B cell (primary cell): ENCODE measurements at regions not wholly inside any gene's neighbourhood (a gene's known extent, or its start where the extent isn't known, plus 50 kb on each side); places are given as distances from the start of the nearest gene placed in this dataset.

Source experiments
- ATAC-seq: fragments of 200-7000 bp; cut with Tn5 transposase; one replicate; pipeline ENCODE4 v1.10.0; 2021; ENCODE audit warnings: low read depth, mild to moderate bottlenecking, moderate number of reproducible peaks, moderate library complexity
- CTCF ChIA-PET: fragments of 350-600 bp; sonication (Branson Sonifier 250); formaldehyde crosslinking; loops from one replicate; lab custom pipeline; 2021; ENCODE audit warnings: antibody characterized with exemption, inconsistent platforms; lab: Charles Lee
- POLR2A ChIA-PET: fragments of 350-600 bp; sonication (Branson Sonifier 250); formaldehyde crosslinking; loops from one replicate; lab custom pipeline; 2021; ENCODE audit warnings: antibody characterized with exemption; lab: Charles Lee
- DNase-seq: peaks from one replicate; pipeline ENCODE4 v3.0.0; 2013
- H2AFZ ChIP-seq: 2 replicates; pipeline ENCODE4 v1.6.1; 2012; ENCODE audit warnings: mild to moderate bottlenecking, low read depth, low read length; ENCODE audit not compliant: insufficient read depth, poor library complexity, severe bottlenecking
- H3K27ac ChIP-seq, 2 donors: 1 replicate in 1 of 2; 2 replicates in 1 of 2; pipeline ENCODE4 v1.5.1; 2012 to 2013; ENCODE audit warnings: low read length in 2 of 2, mild to moderate bottlenecking in 2 of 2, moderate library complexity in 1 of 2
- H3K27me3 ChIP-seq, 4 experiments: fragments of 200-600 bp in 1 of 4; sonication (generic) in 1 of 4; replicated peaks in 1 of 4; 1 replicate in 2 of 4; 2 replicates in 2 of 4; pipeline versions ENCODE4 v1.6.1 to v1.7.0; 2013 to 2016; ENCODE audit warnings: low read length in 3 of 4, mild to moderate bottlenecking in 2 of 4, mixed read lengths in 1 of 4, moderate library complexity in 1 of 4; ENCODE audit not compliant: insufficient read depth in 4 of 4, control insufficient read depth in 3 of 4; ENCODE audit errors: control extremely low read depth in 1 of 4
- H3K36me3 ChIP-seq, 2 experiments: replicated peaks in 1 of 2; 1 replicate in 1 of 2; 2 replicates in 1 of 2; pipeline versions ENCODE4 v1.6.1 to v1.7.1; 2013; ENCODE audit warnings: low read length in 1 of 2; ENCODE audit not compliant: insufficient read depth in 2 of 2, control insufficient read depth in 1 of 2; ENCODE audit errors: control extremely low read depth in 1 of 2, extremely low read depth in 1 of 2
- H3K4me1 ChIP-seq, 2 donors: fragments of 200-600 bp in 1 of 2; sonication (generic) in 1 of 2; 1 replicate in 1 of 2; 2 replicates in 1 of 2; pipeline versions ENCODE4 v1.5.1 to v1.6.1; 2013 to 2017; ENCODE audit warnings: low read length in 2 of 2; ENCODE audit not compliant: control insufficient read depth in 2 of 2, insufficient read depth in 2 of 2
- H3K4me2 ChIP-seq: replicated peaks from 2 replicates; pipeline ENCODE3; 2012; ENCODE audit warnings: mild to moderate bottlenecking, low read depth, low read length; ENCODE audit not compliant: poor library complexity, severe bottlenecking
- H3K4me3 ChIP-seq, 5 experiments: fragments of 200-600 bp in 1 of 5; sonication (generic) in 1 of 5; 1 replicate in 3 of 5; 2 replicates in 2 of 5; pipeline versions ENCODE4 v1.5.1 to v1.7.0; 2011 to 2016; ENCODE audit warnings: low read length in 4 of 5, mild to moderate bottlenecking in 4 of 5, low read depth in 2 of 5, control low read depth in 1 of 5, moderate library complexity in 1 of 5; ENCODE audit not compliant: insufficient read depth in 1 of 5; ENCODE audit errors: control extremely low read depth in 1 of 5, extremely low read depth in 1 of 5
- H3K79me2 ChIP-seq: fragments of 200-600 bp; sonication (generic); one replicate; pipeline ENCODE4 v1.6.0; 2016; ENCODE audit warnings: low read length; ENCODE audit not compliant: control insufficient read depth, insufficient read depth
- H3K9ac ChIP-seq: fragments of 200-600 bp; sonication (generic); 2 replicates; pipeline ENCODE4 v1.6.1; 2017; ENCODE audit warnings: mild to moderate bottlenecking, low read length, moderate library complexity
- H3K9me3 ChIP-seq, 3 donors: one replicate each; pipeline versions ENCODE4 v1.6.1 to v1.7.1; 2013; ENCODE audit warnings: low read length in 2 of 3; ENCODE audit not compliant: control insufficient read depth in 2 of 3, insufficient read depth in 1 of 3; ENCODE audit errors: control extremely low read depth in 1 of 3
- H4K20me1 ChIP-seq: 2 replicates; pipeline ENCODE4 v1.6.0; 2012; ENCODE audit warnings: mild to moderate bottlenecking, low read length; ENCODE audit not compliant: insufficient read depth, control insufficient read depth, poor library complexity, severe bottlenecking
- H3K27ac Mint-ChIP-seq: one replicate; pipeline ENCODE4 v1.8.0; 2021; ENCODE audit warnings: mixed read lengths
- H3K27me3 Mint-ChIP-seq: one replicate; pipeline ENCODE4 v1.8.0; 2021; ENCODE audit warnings: mixed read lengths
- H3K4me1 Mint-ChIP-seq: one replicate; pipeline ENCODE4 v1.8.0; 2021; ENCODE audit warnings: mixed read lengths
- H3K4me3 Mint-ChIP-seq: one replicate; pipeline ENCODE4 v1.8.0; 2021; ENCODE audit warnings: mixed read lengths
- H3K9me3 Mint-ChIP-seq: one replicate; pipeline ENCODE4 v1.8.0; 2022; ENCODE audit warnings: mixed read lengths; ENCODE audit not compliant: insufficient read depth
- CTCF ChIP-seq: fragments of 200-600 bp; IDR thresholded peaks from one replicate; pipeline ENCODE4 v1.8.0; 2022; ENCODE audit warnings: antibody characterized with exemption, mild to moderate bottlenecking
- EZH2 ChIP-seq: IDR thresholded peaks from 2 replicates; pipeline ENCODE4 v1.6.1; 2012; ENCODE audit warnings: borderline replicate concordance, low read depth, mild to moderate bottlenecking, moderate library complexity, low read length; ENCODE audit not compliant: insufficient read depth, poor library complexity, severe bottlenecking
- WGBS: methylation state at CpG from one replicate; pipeline ENCODE4 v1.1.5; 2013; ENCODE audit warnings: missing lambda C conversion rate; ENCODE audit not compliant: insufficient coverage; 5-methylcytosine and 5-hydroxymethylcytosine counted together
- intact Hi-C: fragments of 100-400 bp; cut with micrococcal nuclease; formaldehyde crosslinking; loops from one replicate; pipeline ENCODE4 v1.10.0; 2022

GRCh38 chr13:104267206-104267811 is 1201.1 kb upstream of the SLC10A2 start:
- no peaks in the 10 kb centered on the region for H4K20me1 ChIP-seq
- CTCF ChIA-PET = no interaction called here
- no peak overlapping the region for H3K27ac ChIP-seq
- H3K4me2 ChIP-seq = no peak overlapping the region
- H3K27me3 Mint-ChIP-seq = no peaks in the 10 kb centered on the region
- H3K9me3 Mint-ChIP-seq = no peaks in the 10 kb centered on the region
- no peak for DNase-seq
- no peaks in the 10 kb centered on the region for H3K4me1 Mint-ChIP-seq
- intact Hi-C loops = no loop called here
- no peak overlapping the region for H3K4me3 Mint-ChIP-seq
- H3K4me1 ChIP-seq = no peaks in the 10 kb centered on the region
- no peak overlapping the region for H3K9ac ChIP-seq
- H2AFZ ChIP-seq = no peak overlapping the region
- no peaks in the 10 kb centered on the region for H3K9me3 ChIP-seq
- no peaks in the 10 kb centered on the region for H3K36me3 ChIP-seq
- POLR2A ChIA-PET = no interaction called here
- 92% methylated on average over 4 of the region's 6 CpGs for WGBS
- no peaks in the 10 kb centered on the region for H3K79me2 ChIP-seq
- no peak overlapping the region for H3K4me3 ChIP-seq
- no peak overlapping the region for H3K27ac Mint-ChIP-seq
- TF ChIP-seq EZH2 (no peak), CTCF (no peak)
- H3K27me3 ChIP-seq = no peaks in the 10 kb centered on the region
- no peak for ATAC-seq

- Mint-ChIP-seq H3K9me3 (no peaks in the 10 kb centered on the region), H3K27ac (no peak overlapping the region), H3K4me3 (no peak overlapping the region), H3K4me1 (no peaks in the 10 kb centered on the region), H3K27me3 (no peaks in the 10 kb centered on the region)
- no peaks in the 10 kb centered on the region for H3K4me1 ChIP-seq
- no peaks in the 10 kb centered on the region for H3K9me3 ChIP-seq
- H3K27ac ChIP-seq = no peak overlapping the region
- ChIA-PET CTCF (no interaction called here), POLR2A (no interaction called here)
- no peak overlapping the region for H3K9ac ChIP-seq
- no peak overlapping the region for H3K4me2 ChIP-seq
- ATAC-seq (no peak), DNase-seq (no peak)
- H3K27me3 ChIP-seq = no peaks in the 10 kb centered on the region
- no peak overlapping the region for H2AFZ ChIP-seq
- H3K79me2 ChIP-seq = no peaks in the 10 kb centered on the region
- H4K20me1 ChIP-seq = no peaks in the 10 kb centered on the region
- H3K4me3 ChIP-seq = no peak overlapping the region
- no peaks in the 10 kb centered on the region for H3K36me3 ChIP-seq
- no CpG with 5 or more reads among the region's 3 CpGs for WGBS
- intact Hi-C loops = no loop called here
- TF ChIP-seq EZH2 (no peak), CTCF (no peak)
Measured at GRCh38 chr13:104256701-104257100, 1190.5 kb upstream of the SLC10A2 start.
